Right atrium auricular region (tissue), 2 donors: ENCODE measurements at regions not wholly inside any gene's neighbourhood (a gene's known extent, or its start where the extent isn't known, plus 50 kb on each side); places are given as distances from the start of the nearest gene placed in this dataset.

Source experiments
- DNase-seq: peaks from one replicate; pipeline ENCODE4 v3.0.0-alpha.2; 2019; ENCODE audit warnings: low spot score
- H3K27ac ChIP-seq, 2 donors: fragments of 200-600 bp; sonication (generic); 1 replicate in 1 of 2; 2 replicates in 1 of 2; pipeline ENCODE4 v1.5.1; 2016 to 2019
- H3K27me3 ChIP-seq, 2 donors: fragments of 200-600 bp; sonication (generic); one replicate each; pipeline versions ENCODE4 v1.5.1 to v1.6.0; 2017 to 2019
- H3K36me3 ChIP-seq: fragments of 200-600 bp; sonication (generic); one replicate; pipeline ENCODE4 v1.5.1; 2016
- H3K4me1 ChIP-seq, 2 donors: fragments of 200-600 bp; sonication (generic); one replicate each; pipeline versions ENCODE4 v1.5.1 to v1.6.0; 2017 to 2019
- H3K4me3 ChIP-seq, 2 donors: fragments of 200-600 bp; sonication (generic); 1 replicate in 1 of 2; 2 replicates in 1 of 2; pipeline ENCODE4 v1.5.1; 2017 to 2019; ENCODE audit warnings: mild to moderate bottlenecking in 1 of 2, moderate library complexity in 1 of 2
- H3K9me3 ChIP-seq, 2 donors: fragments of 200-600 bp; sonication (generic); one replicate each; pipeline ENCODE4 v1.5.1; 2019
- TF ChIP-seq, protein P1 (sequence below), 2 donors: fragments of 200-600 bp; sonication (generic); IDR thresholded peaks; one replicate each; pipeline ENCODE4 v1.5.1; 2019; ENCODE audit warnings: antibody characterized with exemption in 2 of 2

DNA sequence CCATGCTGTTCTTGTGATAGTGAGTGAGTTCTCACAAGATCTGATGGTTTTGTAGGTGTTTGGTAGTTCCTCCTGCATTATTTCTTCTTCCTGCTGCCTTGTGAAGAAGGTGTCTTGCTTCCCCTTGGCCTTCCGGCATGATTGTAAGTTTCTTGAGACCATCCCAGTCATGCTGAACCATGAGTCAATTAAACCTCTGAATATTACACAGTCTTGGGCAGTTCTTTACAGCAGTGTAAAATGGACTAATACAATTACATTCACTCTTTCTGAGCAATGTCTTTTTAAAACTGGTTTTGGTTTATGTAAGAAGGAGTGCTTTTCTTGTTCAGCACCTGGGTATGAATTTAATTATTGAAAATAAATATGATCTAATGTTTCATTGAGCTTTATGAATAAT lies 50.7 kb upstream of the ARRDC3 start:
- Histone ChIP-seq H3K9me3 (peaks cover 0 to 7% of the 10 kb centered on the region in 2 donors), H3K36me3 (no peaks in the 10 kb centered on the region), H3K27ac (no peak overlapping the region), H3K4me3 (no peak overlapping the region), H3K27me3 (no peaks in the 10 kb centered on the region), H3K4me1 (no peaks in the 10 kb centered on the region)
- DNase-seq, result no peak
- TF ChIP-seq, protein P1, sequence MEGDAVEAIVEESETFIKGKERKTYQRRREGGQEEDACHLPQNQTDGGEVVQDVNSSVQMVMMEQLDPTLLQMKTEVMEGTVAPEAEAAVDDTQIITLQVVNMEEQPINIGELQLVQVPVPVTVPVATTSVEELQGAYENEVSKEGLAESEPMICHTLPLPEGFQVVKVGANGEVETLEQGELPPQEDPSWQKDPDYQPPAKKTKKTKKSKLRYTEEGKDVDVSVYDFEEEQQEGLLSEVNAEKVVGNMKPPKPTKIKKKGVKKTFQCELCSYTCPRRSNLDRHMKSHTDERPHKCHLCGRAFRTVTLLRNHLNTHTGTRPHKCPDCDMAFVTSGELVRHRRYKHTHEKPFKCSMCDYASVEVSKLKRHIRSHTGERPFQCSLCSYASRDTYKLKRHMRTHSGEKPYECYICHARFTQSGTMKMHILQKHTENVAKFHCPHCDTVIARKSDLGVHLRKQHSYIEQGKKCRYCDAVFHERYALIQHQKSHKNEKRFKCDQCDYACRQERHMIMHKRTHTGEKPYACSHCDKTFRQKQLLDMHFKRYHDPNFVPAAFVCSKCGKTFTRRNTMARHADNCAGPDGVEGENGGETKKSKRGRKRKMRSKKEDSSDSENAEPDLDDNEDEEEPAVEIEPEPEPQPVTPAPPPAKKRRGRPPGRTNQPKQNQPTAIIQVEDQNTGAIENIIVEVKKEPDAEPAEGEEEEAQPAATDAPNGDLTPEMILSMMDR (IDR thresholded peaks at IDR 0.05), result no peak
